Neural progenitor cell (in vitro differentiated cells): ENCODE measurements at regions not wholly inside any gene's neighbourhood (a gene's known extent, or its start where the extent isn't known, plus 50 kb on each side); places are given as distances from the start of the nearest gene placed in this dataset.

Source experiments
- DNase-seq: peaks from one replicate; pipeline ENCODE4 v3.0.0-alpha.2; 2016; ENCODE audit warnings: low spot score
- H2AFZ ChIP-seq: fragments of 200-600 bp; sonication (generic); replicated peaks from 2 replicates; pipeline ENCODE4 v1.6.1; 2016; ENCODE audit warnings: antibody characterized with exemption
- H3F3A ChIP-seq: fragments of 200-600 bp; sonication (generic); 2 replicates; pipeline ENCODE4 v1.6.1; 2016; ENCODE audit warnings: antibody characterized with exemption, low read depth
- H3K27ac ChIP-seq: fragments of 200-600 bp; sonication (generic); 2 replicates; pipeline ENCODE4 v1.5.1; 2016; ENCODE audit warnings: mild to moderate bottlenecking
- H3K27me3 ChIP-seq: fragments of 200-600 bp; sonication (generic); 2 replicates; pipeline ENCODE4 v1.6.1; 2016; ENCODE audit warnings: mild to moderate bottlenecking, moderate library complexity
- H3K36me3 ChIP-seq: fragments of 200-600 bp; sonication (generic); 2 replicates; pipeline ENCODE4 v1.5.1; 2016
- H3K4me1 ChIP-seq: fragments of 200-600 bp; sonication (generic); 2 replicates; pipeline ENCODE4 v1.6.1; 2016; ENCODE audit warnings: mixed run types
- H3K4me2 ChIP-seq: fragments of 200-600 bp; sonication (generic); 2 replicates; pipeline ENCODE4 v1.6.1; 2016
- H3K4me3 ChIP-seq: fragments of 200-600 bp; sonication (generic); 2 replicates; pipeline ENCODE4 v1.5.1; 2016
- H3K79me2 ChIP-seq: fragments of 200-600 bp; sonication (generic); 2 replicates; pipeline ENCODE4 v1.6.1; 2016; ENCODE audit warnings: low read depth
- H3K9ac ChIP-seq: fragments of 200-600 bp; sonication (generic); 2 replicates; pipeline ENCODE4 v1.6.1; 2016
- H3K9me3 ChIP-seq: fragments of 200-600 bp; sonication (generic); 2 replicates; pipeline ENCODE4 v1.5.1; 2016; ENCODE audit warnings: low read depth
- H4K20me1 ChIP-seq: fragments of 200-600 bp; sonication (generic); 2 replicates; pipeline ENCODE4 v1.6.1; 2016; ENCODE audit warnings: low read depth
- H3K27ac Mint-ChIP-seq: 3 replicates; pipeline ENCODE4 v1.8.0; 2021; ENCODE audit warnings: mixed read lengths
- H3K27me3 Mint-ChIP-seq: 2 replicates; pipeline ENCODE4 v1.8.0; 2022; ENCODE audit warnings: low read depth, mild to moderate bottlenecking, inconsistent platforms, moderate library complexity, mixed read lengths; ENCODE audit not compliant: insufficient read depth
- H3K36me3 Mint-ChIP-seq: 3 replicates; pipeline ENCODE4 v1.8.0; 2021; ENCODE audit warnings: mixed read lengths
- H3K4me1 Mint-ChIP-seq: 3 replicates; pipeline ENCODE4 v1.8.0; 2021; ENCODE audit warnings: mixed read lengths
- H3K4me3 Mint-ChIP-seq: 3 replicates; pipeline ENCODE4 v1.8.0; 2021; ENCODE audit warnings: mild to moderate bottlenecking, moderate library complexity, mixed read lengths
- H3K9me3 Mint-ChIP-seq: 3 replicates; pipeline ENCODE4 v1.8.0; 2020; ENCODE audit warnings: mixed read lengths
- EZH2 ChIP-seq: fragments of 200-600 bp; sonication (generic); IDR thresholded peaks from 2 replicates; pipeline ENCODE4 v1.6.1; 2017; ENCODE audit warnings: antibody characterized with exemption, mild to moderate bottlenecking, moderate library complexity
- EZH2phosphoT487 ChIP-seq: fragments of 200-600 bp; sonication (generic); IDR thresholded peaks from 2 replicates; pipeline ENCODE4 v1.6.1; 2017; ENCODE audit warnings: antibody characterized with exemption
- TF ChIP-seq, protein P1 (sequence below): fragments of 200-600 bp; sonication (generic); IDR thresholded peaks from 2 replicates; pipeline ENCODE4 v1.5.1; 2017; ENCODE audit warnings: antibody characterized with exemption, mild to moderate bottlenecking

DNA sequence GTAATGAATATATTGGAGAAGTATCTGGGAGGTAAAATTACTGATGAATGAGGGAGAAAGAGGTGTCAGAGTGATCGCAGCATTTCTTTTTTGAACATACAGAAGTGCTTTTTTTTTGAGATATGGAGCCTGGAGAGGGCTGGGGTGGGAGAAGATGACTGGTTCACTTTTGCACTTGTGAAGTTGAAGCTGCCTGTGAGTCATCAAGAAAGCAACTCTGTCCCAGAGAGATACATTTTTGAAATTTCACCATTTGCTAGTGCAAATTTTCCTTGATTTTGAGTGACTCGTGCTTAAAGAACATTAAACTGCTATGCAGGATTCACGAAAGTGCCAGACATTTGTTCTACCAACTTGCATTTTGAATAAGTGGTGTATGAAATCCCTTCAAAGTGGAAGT is 81.8 kb downstream of the ADRA2A start:
- no peaks in the 10 kb centered on the region for H4K20me1 ChIP-seq
- no peaks in the 10 kb centered on the region for H3K36me3 ChIP-seq
- H2AFZ ChIP-seq, result no peak overlapping the region
- H3K27me3 Mint-ChIP-seq, result peaks cover 2% of the 10 kb centered on the region
- H3K27ac ChIP-seq, result no peak overlapping the region
- peaks cover 2% of the 10 kb centered on the region for H3K9me3 Mint-ChIP-seq
- no peaks in the 10 kb centered on the region for H3F3A ChIP-seq
- no peaks in the 10 kb centered on the region for H3K79me2 ChIP-seq
- no peaks in the 10 kb centered on the region for H3K36me3 Mint-ChIP-seq
- no peak overlapping the region for H3K4me3 ChIP-seq
- DNase-seq, result no peak
- H3K4me3 Mint-ChIP-seq, result no peak overlapping the region
- TF ChIP-seq, protein P1, sequence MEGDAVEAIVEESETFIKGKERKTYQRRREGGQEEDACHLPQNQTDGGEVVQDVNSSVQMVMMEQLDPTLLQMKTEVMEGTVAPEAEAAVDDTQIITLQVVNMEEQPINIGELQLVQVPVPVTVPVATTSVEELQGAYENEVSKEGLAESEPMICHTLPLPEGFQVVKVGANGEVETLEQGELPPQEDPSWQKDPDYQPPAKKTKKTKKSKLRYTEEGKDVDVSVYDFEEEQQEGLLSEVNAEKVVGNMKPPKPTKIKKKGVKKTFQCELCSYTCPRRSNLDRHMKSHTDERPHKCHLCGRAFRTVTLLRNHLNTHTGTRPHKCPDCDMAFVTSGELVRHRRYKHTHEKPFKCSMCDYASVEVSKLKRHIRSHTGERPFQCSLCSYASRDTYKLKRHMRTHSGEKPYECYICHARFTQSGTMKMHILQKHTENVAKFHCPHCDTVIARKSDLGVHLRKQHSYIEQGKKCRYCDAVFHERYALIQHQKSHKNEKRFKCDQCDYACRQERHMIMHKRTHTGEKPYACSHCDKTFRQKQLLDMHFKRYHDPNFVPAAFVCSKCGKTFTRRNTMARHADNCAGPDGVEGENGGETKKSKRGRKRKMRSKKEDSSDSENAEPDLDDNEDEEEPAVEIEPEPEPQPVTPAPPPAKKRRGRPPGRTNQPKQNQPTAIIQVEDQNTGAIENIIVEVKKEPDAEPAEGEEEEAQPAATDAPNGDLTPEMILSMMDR, result no peak
- no peak for TF ChIP-seq EZH2
- TF ChIP-seq EZH2phosphoT487, result no peak
- no peaks in the 10 kb centered on the region for H3K4me1 ChIP-seq
- no peak overlapping the region for H3K27ac Mint-ChIP-seq
- no peaks in the 10 kb centered on the region for H3K27me3 ChIP-seq
- no peak overlapping the region for H3K4me2 ChIP-seq
- no peak overlapping the region for H3K9ac ChIP-seq
- H3K9me3 ChIP-seq, result no peaks in the 10 kb centered on the region
- H3K4me1 Mint-ChIP-seq, result no peaks in the 10 kb centered on the region

DNA sequence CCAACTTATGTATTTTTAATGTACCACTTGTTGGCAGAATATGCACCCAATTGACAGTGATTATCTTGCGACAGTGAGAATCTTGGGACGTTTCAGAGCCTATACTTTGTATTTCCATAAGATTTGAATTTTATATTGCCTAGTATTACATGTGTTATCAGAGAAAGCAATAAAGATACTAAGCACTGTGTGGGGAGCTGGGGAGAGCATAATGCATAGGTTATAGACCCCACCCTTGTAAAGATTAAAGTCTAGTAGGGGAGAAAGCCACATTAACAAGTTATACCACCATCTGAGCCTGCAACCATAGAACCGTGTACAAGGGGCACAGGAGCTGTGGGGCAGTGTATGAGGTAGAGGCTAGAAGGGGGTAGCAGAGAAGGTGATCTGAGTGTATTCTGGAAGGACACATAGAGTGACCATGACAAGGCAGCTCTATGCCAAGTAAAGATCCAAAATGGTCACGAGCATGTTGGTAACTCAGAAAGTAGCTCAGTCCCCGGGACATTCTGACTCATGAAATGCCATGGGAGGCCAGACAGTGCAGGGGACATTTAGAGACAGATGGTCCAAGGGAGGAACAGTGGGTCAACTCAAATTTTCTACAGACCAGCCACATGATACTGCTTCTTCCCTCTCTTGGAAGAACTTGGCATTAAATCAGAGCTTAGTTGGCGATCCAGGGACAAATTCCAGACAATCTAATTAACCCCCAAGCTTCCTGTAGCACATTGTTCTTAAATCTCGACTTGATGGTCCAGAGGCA is 84.5 kb downstream of the ADRA2A start:
- Mint-ChIP-seq H3K9me3 (no peaks in the 10 kb centered on the region), H3K27ac (no peak overlapping the region), H3K36me3 (no peaks in the 10 kb centered on the region), H3K4me1 (no peaks in the 10 kb centered on the region), H3K27me3 (no peaks in the 10 kb centered on the region), H3K4me3 (no peak overlapping the region)
- Histone ChIP-seq H3K4me2 (no peak overlapping the region), H3K36me3 (no peaks in the 10 kb centered on the region), H3K79me2 (no peaks in the 10 kb centered on the region), H3K27ac (no peak overlapping the region), H3K4me1 (no peaks in the 10 kb centered on the region), H2AFZ (no peak overlapping the region), H3F3A (no peaks in the 10 kb centered on the region), H3K4me3 (no peak overlapping the region), H3K27me3 (no peaks in the 10 kb centered on the region), H3K9me3 (no peaks in the 10 kb centered on the region), H3K9ac (no peak overlapping the region), H4K20me1 (no peaks in the 10 kb centered on the region)
- DNase-seq, result no peak
- TF ChIP-seq EZH2 (no peak), EZH2phosphoT487 (no peak)
- TF ChIP-seq, protein P1, result no peak

DNA sequence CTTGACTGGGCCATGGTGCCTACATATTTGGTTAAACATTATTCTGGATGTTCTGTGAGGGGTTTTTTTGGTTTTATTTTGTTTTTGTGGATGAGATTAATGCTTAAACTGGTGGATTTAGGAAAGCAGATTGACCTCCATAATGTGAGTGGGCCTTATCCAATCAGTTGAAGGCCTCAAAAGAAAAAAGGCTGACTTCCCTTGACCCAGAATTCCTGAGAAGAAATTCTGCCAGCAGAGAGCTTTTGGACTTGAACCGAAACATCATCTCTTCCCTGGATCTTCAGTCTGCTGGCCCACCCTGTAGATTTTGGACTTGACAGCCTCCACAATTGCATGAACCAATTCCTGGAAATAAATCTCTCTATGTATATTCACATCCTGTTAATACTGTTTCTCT is 94.4 kb downstream of the ADRA2A start:
- TF ChIP-seq EZH2, result no peak
- TF ChIP-seq, protein P1, result no peak
- no peak for TF ChIP-seq EZH2phosphoT487
- Histone ChIP-seq H3F3A (no peaks in the 10 kb centered on the region), H3K27me3 (no peaks in the 10 kb centered on the region), H3K79me2 (no peaks in the 10 kb centered on the region), H3K4me1 (no peaks in the 10 kb centered on the region), H3K4me3 (no peak overlapping the region), H3K9ac (no peak overlapping the region), H4K20me1 (no peaks in the 10 kb centered on the region), H2AFZ (no peak overlapping the region), H3K27ac (no peak overlapping the region), H3K36me3 (no peaks in the 10 kb centered on the region), H3K9me3 (no peaks in the 10 kb centered on the region), H3K4me2 (no peak overlapping the region)
- H3K9me3 Mint-ChIP-seq, result no peaks in the 10 kb centered on the region
- no peaks in the 10 kb centered on the region for H3K27me3 Mint-ChIP-seq
- H3K4me1 Mint-ChIP-seq, result no peaks in the 10 kb centered on the region
- no peak overlapping the region for H3K27ac Mint-ChIP-seq
- no peaks in the 10 kb centered on the region for H3K36me3 Mint-ChIP-seq
- H3K4me3 Mint-ChIP-seq, result no peak overlapping the region
- DNase-seq, result no peak
